ENCODE measurements at regions not wholly inside any gene's neighbourhood (a gene's known extent, or its start where the extent isn't known, plus 50 kb on each side); places are given as distances from the start of the nearest gene placed in this dataset.

DNA sequence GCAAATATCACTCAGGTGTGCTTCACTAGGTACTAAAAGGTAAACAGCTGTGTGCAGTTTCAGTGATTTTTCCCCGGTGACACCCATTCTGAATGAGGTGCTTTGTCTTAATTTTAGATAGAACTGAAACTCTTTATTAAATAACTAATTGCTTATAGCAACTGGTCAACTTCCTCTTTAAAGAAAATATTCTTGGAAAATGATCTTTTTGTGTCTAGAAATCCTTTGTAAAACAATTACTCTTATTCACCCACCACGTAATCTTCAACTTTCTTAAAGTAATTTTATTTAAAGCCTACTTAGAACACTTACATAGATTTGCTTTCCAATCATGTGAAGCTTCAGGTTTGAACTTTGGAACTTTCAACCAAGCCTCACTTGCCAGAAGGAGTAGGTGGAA is 57.9 kb upstream of the RMDN2 start:
- TF ChIP-seq, protein P1, sequence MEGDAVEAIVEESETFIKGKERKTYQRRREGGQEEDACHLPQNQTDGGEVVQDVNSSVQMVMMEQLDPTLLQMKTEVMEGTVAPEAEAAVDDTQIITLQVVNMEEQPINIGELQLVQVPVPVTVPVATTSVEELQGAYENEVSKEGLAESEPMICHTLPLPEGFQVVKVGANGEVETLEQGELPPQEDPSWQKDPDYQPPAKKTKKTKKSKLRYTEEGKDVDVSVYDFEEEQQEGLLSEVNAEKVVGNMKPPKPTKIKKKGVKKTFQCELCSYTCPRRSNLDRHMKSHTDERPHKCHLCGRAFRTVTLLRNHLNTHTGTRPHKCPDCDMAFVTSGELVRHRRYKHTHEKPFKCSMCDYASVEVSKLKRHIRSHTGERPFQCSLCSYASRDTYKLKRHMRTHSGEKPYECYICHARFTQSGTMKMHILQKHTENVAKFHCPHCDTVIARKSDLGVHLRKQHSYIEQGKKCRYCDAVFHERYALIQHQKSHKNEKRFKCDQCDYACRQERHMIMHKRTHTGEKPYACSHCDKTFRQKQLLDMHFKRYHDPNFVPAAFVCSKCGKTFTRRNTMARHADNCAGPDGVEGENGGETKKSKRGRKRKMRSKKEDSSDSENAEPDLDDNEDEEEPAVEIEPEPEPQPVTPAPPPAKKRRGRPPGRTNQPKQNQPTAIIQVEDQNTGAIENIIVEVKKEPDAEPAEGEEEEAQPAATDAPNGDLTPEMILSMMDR (IDR thresholded peaks at IDR 0.05): no peak
- TF ChIP-seq POLR2AphosphoS5 (IDR thresholded peaks at IDR 0.05; ENCODE audit: insufficient read depth in 1 of 2, low read depth in 1 of 2): no peak

Measured in vagina (tissue), 2 donors.